CD4-positive, alpha-beta T cell (primary cell): ENCODE measurements at regions not wholly inside any gene's neighbourhood (a gene's known extent, or its start where the extent isn't known, plus 50 kb on each side); places are given as distances from the start of the nearest gene placed in this dataset.

Experiments
- ATAC-seq: fragments of 200-7000 bp; cut with Tn5 transposase; one replicate; pipeline ENCODE4 v1.10.0; 2022; ENCODE audit warnings: mild to moderate bottlenecking; ENCODE audit not compliant: poor library complexity
- CTCF ChIA-PET: fragments of 350-600 bp; sonication (Branson Sonifier 250); formaldehyde crosslinking; loops from one replicate; lab custom pipeline; 2021; ENCODE audit warnings: antibody characterized with exemption, inconsistent platforms; lab: Charles Lee
- POLR2A ChIA-PET: fragments of 350-600 bp; sonication (Branson Sonifier 250); formaldehyde crosslinking; loops from one replicate; lab custom pipeline; 2021; ENCODE audit warnings: antibody characterized with exemption, inconsistent platforms; lab: Charles Lee
- DNase-seq, 14 experiments: peaks; one replicate each; pipeline ENCODE4 v3.0.0-alpha.2; 2013 to 2020; ENCODE audit warnings: mixed read lengths in 2 of 14
- H3K27ac ChIP-seq, 2 donors: one replicate each; pipeline versions ENCODE4 v1.5.1 to v1.7.0; 2013; ENCODE audit warnings: low read length in 2 of 2, low read depth in 1 of 2, mild to moderate bottlenecking in 1 of 2
- H3K27me3 ChIP-seq, 2 experiments: 1 replicate in 1 of 2; 2 replicates in 1 of 2; pipeline versions ENCODE4 v1.6.1 to v1.7.0; 2013; ENCODE audit warnings: low read length in 2 of 2, control low read depth in 1 of 2, mild to moderate bottlenecking in 1 of 2, moderate library complexity in 1 of 2; ENCODE audit not compliant: insufficient read depth in 2 of 2, control insufficient read depth in 1 of 2
- H3K36me3 ChIP-seq: one replicate; pipeline ENCODE4 v1.6.1; 2013; ENCODE audit warnings: low read length, control low read depth; ENCODE audit not compliant: insufficient read depth
- H3K4me1 ChIP-seq: one replicate; pipeline ENCODE4 v1.6.1; 2013; ENCODE audit warnings: low read length, control low read depth; ENCODE audit not compliant: insufficient read depth
- H3K4me3 ChIP-seq: one replicate; pipeline ENCODE4 v1.5.1; 2013; ENCODE audit warnings: mild to moderate bottlenecking, low read length, moderate library complexity
- H3K9me3 ChIP-seq, 2 experiments: 1 replicate in 1 of 2; 2 replicates in 1 of 2; pipeline versions ENCODE4 v1.6.1 to v1.7.0; 2013; ENCODE audit warnings: low read length in 2 of 2, mild to moderate bottlenecking in 2 of 2, control low read depth in 1 of 2, moderate library complexity in 1 of 2; ENCODE audit not compliant: control insufficient read depth in 1 of 2, insufficient read depth in 1 of 2
- H3K27ac Mint-ChIP-seq: one replicate; pipeline ENCODE4 v1.8.0; 2020; ENCODE audit warnings: mixed read lengths
- H3K27me3 Mint-ChIP-seq: one replicate; pipeline ENCODE4 v1.8.0; 2021; ENCODE audit warnings: mixed read lengths
- H3K36me3 Mint-ChIP-seq: one replicate; pipeline ENCODE4 v1.8.0; 2021; ENCODE audit warnings: low read depth, mixed read lengths
- H3K4me1 Mint-ChIP-seq: one replicate; pipeline ENCODE4 v1.8.0; 2021; ENCODE audit warnings: low read depth, mixed read lengths
- H3K4me3 Mint-ChIP-seq: one replicate; pipeline ENCODE4 v1.8.0; 2020; ENCODE audit warnings: mild to moderate bottlenecking, mixed read lengths
- H3K9me3 Mint-ChIP-seq: one replicate; pipeline ENCODE4 v1.8.0; 2020; ENCODE audit warnings: mixed read lengths
- CTCF ChIP-seq: fragments of 200-600 bp; IDR thresholded peaks from one replicate; pipeline ENCODE4 v1.8.0; 2022; ENCODE audit warnings: antibody characterized with exemption, mild to moderate bottlenecking
- intact Hi-C, 2 experiments: fragments of 100-400 bp; cut with DNase I in 1 of 2; cut with micrococcal nuclease in 1 of 2; formaldehyde crosslinking; loops; one replicate each; pipeline versions ENCODE4 v1.15.1 to v1.9.0; 2023 to 2025; cut with DNase I, micrococcal nuclease

GRCh38 chr18:54716586-54716985 lies 111.7 kb upstream of the RAB27B start:
- no peak overlapping the region for H3K4me3 ChIP-seq
- Mint-ChIP-seq H3K4me1 (peaks cover 59% of the 10 kb centered on the region), H3K27ac (no peak overlapping the region), H3K27me3 (no peaks in the 10 kb centered on the region), H3K9me3 (no peaks in the 10 kb centered on the region), H3K4me3 (no peak overlapping the region), H3K36me3 (no peaks in the 10 kb centered on the region)
- ChIA-PET POLR2A (no interaction called here), CTCF (no interaction called here)
- no peaks in the 10 kb centered on the region for H3K36me3 ChIP-seq
- TF ChIP-seq CTCF: no peak
- H3K9me3 ChIP-seq: no peaks in the 10 kb centered on the region
- no peak overlapping the region for H3K27ac ChIP-seq
- no peak for ATAC-seq
- DNase-seq: no peak
- H3K4me1 ChIP-seq: peaks cover 23% of the 10 kb centered on the region
- no peaks in the 10 kb centered on the region for H3K27me3 ChIP-seq
- intact Hi-C loops: loop anchor here in 1 of 2 experiments (5.0 kb wide), 1 partner anchor 111 kb away; the partner anchor contains the start of gene RAB27B

GRCh38 chr18:54717673-54718407 lies 110.4 kb upstream of the RAB27B start:
- Histone ChIP-seq H3K36me3 (no peaks in the 10 kb centered on the region), H3K27ac (no peak overlapping the region), H3K4me1 (peaks cover 17% of the 10 kb centered on the region), H3K4me3 (peak overlapping the region; percentile 36), H3K9me3 (no peaks in the 10 kb centered on the region), H3K27me3 (no peaks in the 10 kb centered on the region)
- Mint-ChIP-seq H3K9me3 (no peaks in the 10 kb centered on the region), H3K27me3 (no peaks in the 10 kb centered on the region), H3K27ac (peak overlapping the region; percentile 62), H3K4me1 (peaks cover 47% of the 10 kb centered on the region), H3K36me3 (no peaks in the 10 kb centered on the region), H3K4me3 (peak overlapping the region; percentile 85)
- ATAC-seq (peak; percentile 91), DNase-seq (peak; percentile 7 to 72 (median 29))
- no peak for TF ChIP-seq CTCF
- CTCF ChIA-PET: no interaction called here
- POLR2A ChIA-PET: interaction anchor here (0.6 to 1.1 kb wide), 2 partner anchors 110 kb away, joined by 3 to 5 read pairs; partner anchors contain the start of gene RAB27B
- intact Hi-C loops: loop anchor here in 1 of 2 experiments (5.0 kb wide), 1 partner anchor 109 kb away; the partner anchor contains the start of gene RAB27B

GRCh38 chr18:54718408-54718773 lies 109.9 kb upstream of the RAB27B start:
- DNase-seq: no peak
- Mint-ChIP-seq H3K4me3 (peak overlapping the region; percentile 85), H3K27ac (peak overlapping the region; percentile 62), H3K9me3 (no peaks in the 10 kb centered on the region), H3K27me3 (no peaks in the 10 kb centered on the region), H3K36me3 (no peaks in the 10 kb centered on the region), H3K4me1 (peaks cover 41% of the 10 kb centered on the region)
- H3K27me3 ChIP-seq: no peaks in the 10 kb centered on the region
- intact Hi-C loops: loop anchor here in 1 of 2 experiments (5.0 kb wide), 1 partner anchor 109 kb away; the partner anchor contains the start of gene RAB27B
- peaks cover 13% of the 10 kb centered on the region for H3K4me1 ChIP-seq
- peak overlapping the region; percentile 36 for H3K4me3 ChIP-seq
- no peak overlapping the region for H3K27ac ChIP-seq
- H3K9me3 ChIP-seq: no peaks in the 10 kb centered on the region
- no peaks in the 10 kb centered on the region for H3K36me3 ChIP-seq
- ATAC-seq: no peak
- no peak for TF ChIP-seq CTCF
- CTCF ChIA-PET: no interaction called here
- POLR2A ChIA-PET: interaction anchor here (1.1 kb wide), 1 partner anchor 110 kb away, joined by 5 read pairs; the partner anchor contains the start of gene RAB27B
